TTC549 (cell line): ENCODE measurements at regions not wholly inside any gene's neighbourhood (a gene's known extent, or its start where the extent isn't known, plus 50 kb on each side); places are given as distances from the start of the nearest gene placed in this dataset.
"Not testable (repeated sequence)": the region's sequence is repeated elsewhere in the genome, so short reads cannot be mapped to it uniquely, and the experiment has no call there.

Source experiments
- FAIRE-seq: peaks from 2 replicates; lab custom pipeline; 2012; peaks lifted over from hg19 to GRCh38; lab: Jason Lieb, UNC

- FAIRE-seq = no peak
Measured at GRCh38 chr2:186302263-186302662, 183.8 kb upstream of the ZC3H15 start.

- no peak for FAIRE-seq
Measured at GRCh38 chr2:186303091-186303490, 183.0 kb upstream of the ZC3H15 start.

GRCh38 chr2:186304064-186304463 is 182.0 kb upstream of the ZC3H15 start:
- FAIRE-seq = no peak

- FAIRE-seq = no peak
Measured at GRCh38 chr2:186306754-186307153, 179.3 kb upstream of the ZC3H15 start.

- FAIRE-seq = no peak
Measured at GRCh38 chr2:186307871-186308270, 178.2 kb upstream of the ZC3H15 start.

GRCh38 chr2:186308347-186308746 is 177.7 kb upstream of the ZC3H15 start:
- no peak for FAIRE-seq

GRCh38 chr2:186309901-186310300 is 176.2 kb upstream of the ZC3H15 start:
- no peak for FAIRE-seq

- no peak for FAIRE-seq
Measured at GRCh38 chr2:186319105-186319504, 167.0 kb upstream of the ZC3H15 start.

- no peak for FAIRE-seq
Measured at GRCh38 chr2:186325827-186326535, 160.1 kb upstream of the ZC3H15 start.

- FAIRE-seq = no peak
Measured at GRCh38 chr2:186327251-186327868, 158.7 kb upstream of the ZC3H15 start.

- FAIRE-seq = no peak
Measured at GRCh38 chr2:186328838-186329237, 157.2 kb upstream of the ZC3H15 start.

- no peak for FAIRE-seq
Measured at GRCh38 chr2:186330050-186330449, 156.0 kb upstream of the ZC3H15 start.

GRCh38 chr2:186339716-186340115 is 146.3 kb upstream of the ZC3H15 start:
- no peak for FAIRE-seq

- no peak for FAIRE-seq
Measured at GRCh38 chr2:186342029-186342428, 144.0 kb upstream of the ZC3H15 start.

GRCh38 chr2:186345745-186346144 is 140.3 kb upstream of the ZC3H15 start:
- FAIRE-seq = no peak

- no peak for FAIRE-seq
Measured at GRCh38 chr2:186346216-186346615, 139.8 kb upstream of the ZC3H15 start.

GRCh38 chr2:186347472-186347871 is 138.6 kb upstream of the ZC3H15 start:
- FAIRE-seq = no peak

- no peak for FAIRE-seq
Measured at GRCh38 chr2:186348200-186348599, 137.9 kb upstream of the ZC3H15 start.

- no peak for FAIRE-seq
Measured at GRCh38 chr2:186349508-186349907, 136.6 kb upstream of the ZC3H15 start.

- not testable (repeated sequence) for FAIRE-seq
Measured at GRCh38 chr2:186354160-186354559, 131.9 kb upstream of the ZC3H15 start.

GRCh38 chr2:186365406-186365805 is 120.7 kb upstream of the ZC3H15 start:
- no peak for FAIRE-seq

GRCh38 chr2:186379052-186379451 is 107.0 kb upstream of the ZC3H15 start:
- FAIRE-seq = no peak

GRCh38 chr2:186380805-186381204 is 105.3 kb upstream of the ZC3H15 start:
- no peak for FAIRE-seq

GRCh38 chr2:186381573-186381972 is 104.5 kb upstream of the ZC3H15 start:
- FAIRE-seq = no peak
